ENCODE measurements at regions not wholly inside any gene's neighbourhood (a gene's known extent, or its start where the extent isn't known, plus 50 kb on each side); places are given as distances from the start of the nearest gene placed in this dataset.

DNA sequence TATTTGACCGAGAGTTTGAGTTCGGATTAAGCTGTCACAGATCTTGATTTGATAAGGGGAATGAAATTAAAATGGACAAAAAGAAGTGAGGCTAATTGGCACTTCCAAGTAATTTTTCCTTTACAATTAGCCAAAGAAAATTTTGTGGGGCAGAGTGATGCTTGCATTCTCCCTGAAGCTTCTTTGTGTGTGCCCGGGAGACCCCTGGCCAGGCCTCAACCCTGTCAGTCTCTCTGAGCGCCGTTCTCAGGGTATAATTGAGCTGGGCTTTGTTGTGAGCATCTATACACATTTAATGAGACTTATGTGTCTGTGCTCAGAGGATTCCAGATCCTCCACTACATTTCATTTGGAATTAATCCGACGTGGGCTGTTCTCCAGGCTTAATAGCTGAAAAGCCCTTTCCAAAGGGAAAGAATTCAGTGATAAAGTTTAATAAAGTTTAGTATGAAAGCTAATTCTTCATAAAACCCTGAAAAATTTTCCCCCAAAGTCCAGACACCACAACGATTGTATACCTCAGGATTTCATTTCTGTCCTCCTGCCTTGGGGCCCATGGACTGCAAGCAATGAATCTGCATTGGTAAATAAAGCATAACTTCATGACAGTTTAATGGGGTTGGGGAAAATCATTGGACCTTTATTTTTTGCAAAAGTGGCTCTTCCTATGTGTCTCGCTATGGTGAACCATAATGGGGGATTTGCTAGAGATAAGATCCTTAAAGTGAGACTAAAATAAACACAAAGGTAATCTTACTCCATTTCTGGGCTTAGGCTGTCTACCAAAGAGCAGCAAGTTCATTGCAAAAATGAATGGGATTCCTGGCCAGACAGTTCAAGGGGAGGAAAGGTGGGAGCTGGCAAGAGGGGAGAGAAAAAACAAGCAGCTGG lies 292.6 kb downstream of the C12orf75 start:
- Histone ChIP-seq H2AFZ (ENCODE audit: low read length) (no peak overlapping the region), H3K27me3 (ENCODE audit: control insufficient read depth, insufficient read depth, low read length) (no peaks in the 10 kb centered on the region), H3K4me1 (ENCODE audit: control insufficient read depth, extremely low read depth, insufficient read depth, low read length) (no peaks in the 10 kb centered on the region), H3K9ac (ENCODE audit: insufficient read depth, low read length) (no peak overlapping the region), H3K4me2 (ENCODE audit: extremely low read depth, insufficient read depth, low read length) (no peak overlapping the region), H3K27ac (ENCODE audit: insufficient read depth, low read length) (no peak overlapping the region), H3K4me3 (replicated peaks in 1 of 4; ENCODE audit: control extremely low read depth in 1 of 4, insufficient read depth in 1 of 4, low read depth in 3 of 4, low read length in 4 of 4) (no peak overlapping the region), H4K20me1 (ENCODE audit: control insufficient read depth, extremely low read depth, insufficient read depth, low read length) (no peaks in the 10 kb centered on the region), H3K9me3 (ENCODE audit: control insufficient read depth, insufficient read depth, low read depth, low read length) (no peaks in the 10 kb centered on the region), H3K36me3 (ENCODE audit: control insufficient read depth, insufficient read depth, low read length) (no peaks in the 10 kb centered on the region), H3K79me2 (ENCODE audit: control insufficient read depth, insufficient read depth, low read length) (no peaks in the 10 kb centered on the region)
- no peak for DNase-seq (ENCODE audit: low read depth in 2 of 2)
- TF ChIP-seq EZH2 (IDR thresholded peaks at IDR 0.05; ENCODE audit: low read length, missing control alignments), result no peak
- TF ChIP-seq, protein P1, sequence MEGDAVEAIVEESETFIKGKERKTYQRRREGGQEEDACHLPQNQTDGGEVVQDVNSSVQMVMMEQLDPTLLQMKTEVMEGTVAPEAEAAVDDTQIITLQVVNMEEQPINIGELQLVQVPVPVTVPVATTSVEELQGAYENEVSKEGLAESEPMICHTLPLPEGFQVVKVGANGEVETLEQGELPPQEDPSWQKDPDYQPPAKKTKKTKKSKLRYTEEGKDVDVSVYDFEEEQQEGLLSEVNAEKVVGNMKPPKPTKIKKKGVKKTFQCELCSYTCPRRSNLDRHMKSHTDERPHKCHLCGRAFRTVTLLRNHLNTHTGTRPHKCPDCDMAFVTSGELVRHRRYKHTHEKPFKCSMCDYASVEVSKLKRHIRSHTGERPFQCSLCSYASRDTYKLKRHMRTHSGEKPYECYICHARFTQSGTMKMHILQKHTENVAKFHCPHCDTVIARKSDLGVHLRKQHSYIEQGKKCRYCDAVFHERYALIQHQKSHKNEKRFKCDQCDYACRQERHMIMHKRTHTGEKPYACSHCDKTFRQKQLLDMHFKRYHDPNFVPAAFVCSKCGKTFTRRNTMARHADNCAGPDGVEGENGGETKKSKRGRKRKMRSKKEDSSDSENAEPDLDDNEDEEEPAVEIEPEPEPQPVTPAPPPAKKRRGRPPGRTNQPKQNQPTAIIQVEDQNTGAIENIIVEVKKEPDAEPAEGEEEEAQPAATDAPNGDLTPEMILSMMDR (conservative IDR thresholded peaks at IDR 0.05 in 1 of 2, IDR thresholded peaks at IDR 0.05 in 1 of 2; ENCODE audit: low read depth in 1 of 2, low read length in 2 of 2), result no peak

DNA sequence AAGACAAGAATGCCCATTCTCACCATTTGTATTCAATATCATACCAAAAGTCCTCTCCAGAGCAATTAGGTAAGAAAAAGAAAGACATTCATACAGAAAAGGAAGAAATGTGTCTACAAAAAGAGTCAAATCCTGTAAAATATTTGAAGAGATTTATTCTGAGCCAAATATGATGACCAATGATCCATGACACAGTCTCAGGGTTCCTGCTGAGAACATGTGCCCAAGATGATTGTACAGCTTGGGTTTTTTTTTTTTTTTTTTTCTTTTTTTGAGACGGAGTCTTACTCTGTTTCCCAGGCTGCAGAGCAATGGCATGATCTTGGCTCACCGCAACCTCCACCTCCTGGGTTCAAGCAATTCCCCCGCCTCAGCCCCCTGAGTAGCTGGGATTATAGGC lies 296.2 kb downstream of the C12orf75 start:
- Histone ChIP-seq H3K36me3 (ENCODE audit: control insufficient read depth, insufficient read depth, low read length) (no peaks in the 10 kb centered on the region), H3K27me3 (ENCODE audit: control insufficient read depth, insufficient read depth, low read length) (no peaks in the 10 kb centered on the region), H3K9me3 (ENCODE audit: control insufficient read depth, insufficient read depth, low read depth, low read length) (no peaks in the 10 kb centered on the region), H3K4me2 (ENCODE audit: extremely low read depth, insufficient read depth, low read length) (no peak overlapping the region), H2AFZ (ENCODE audit: low read length) (no peak overlapping the region), H3K27ac (ENCODE audit: insufficient read depth, low read length) (no peak overlapping the region), H3K79me2 (ENCODE audit: control insufficient read depth, insufficient read depth, low read length) (no peaks in the 10 kb centered on the region), H3K9ac (ENCODE audit: insufficient read depth, low read length) (no peak overlapping the region), H3K4me3 (replicated peaks in 1 of 4; ENCODE audit: control extremely low read depth in 1 of 4, insufficient read depth in 1 of 4, low read depth in 3 of 4, low read length in 4 of 4) (no peak overlapping the region), H3K4me1 (ENCODE audit: control insufficient read depth, extremely low read depth, insufficient read depth, low read length) (no peaks in the 10 kb centered on the region), H4K20me1 (ENCODE audit: control insufficient read depth, extremely low read depth, insufficient read depth, low read length) (no peaks in the 10 kb centered on the region)
- no peak for TF ChIP-seq EZH2 (IDR thresholded peaks at IDR 0.05; ENCODE audit: low read length, missing control alignments)
- TF ChIP-seq, protein P1 (conservative IDR thresholded peaks at IDR 0.05 in 1 of 2, IDR thresholded peaks at IDR 0.05 in 1 of 2; ENCODE audit: low read depth in 1 of 2, low read length in 2 of 2), result no peak
- DNase-seq (ENCODE audit: low read depth in 2 of 2), result no peak

DNA sequence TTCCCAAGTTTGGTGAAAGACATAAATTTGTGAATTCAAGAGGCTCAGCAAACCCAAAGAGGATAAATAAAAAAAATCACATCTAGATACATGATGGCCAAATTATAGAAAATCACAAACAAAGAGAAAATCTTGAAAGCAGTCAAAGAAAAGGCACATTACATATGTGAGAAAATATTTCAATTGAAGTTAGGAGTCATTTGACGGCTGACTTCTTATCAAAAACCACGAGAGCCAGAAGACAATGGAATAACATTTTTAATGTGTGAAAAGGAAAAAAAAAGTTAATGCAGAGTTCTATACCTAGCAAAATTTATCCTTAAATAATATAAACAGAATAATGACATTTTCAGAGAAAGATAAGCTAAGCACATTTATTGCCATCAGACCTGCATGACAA lies 307.0 kb downstream of the C12orf75 start:
- no peak for DNase-seq (ENCODE audit: low read depth in 2 of 2)
- no peaks in the 10 kb centered on the region for H3K9me3 ChIP-seq (ENCODE audit: control insufficient read depth, insufficient read depth, low read depth, low read length)
- H3K79me2 ChIP-seq (ENCODE audit: control insufficient read depth, insufficient read depth, low read length), result no peaks in the 10 kb centered on the region

More for the DNA sequence above, 307.0 kb downstream of the C12orf75 start:
- Histone ChIP-seq H3K36me3 (ENCODE audit: control insufficient read depth, insufficient read depth, low read length) (no peaks in the 10 kb centered on the region), H2AFZ (ENCODE audit: low read length) (no peak overlapping the region), H3K4me1 (ENCODE audit: control insufficient read depth, extremely low read depth, insufficient read depth, low read length) (no peaks in the 10 kb centered on the region), H3K27ac (ENCODE audit: insufficient read depth, low read length) (no peak overlapping the region), H3K9ac (ENCODE audit: insufficient read depth, low read length) (no peak overlapping the region), H4K20me1 (ENCODE audit: control insufficient read depth, extremely low read depth, insufficient read depth, low read length) (no peaks in the 10 kb centered on the region), H3K4me3 (replicated peaks in 1 of 4; ENCODE audit: control extremely low read depth in 1 of 4, insufficient read depth in 1 of 4, low read depth in 3 of 4, low read length in 4 of 4) (no peak overlapping the region), H3K4me2 (ENCODE audit: extremely low read depth, insufficient read depth, low read length) (no peak overlapping the region), H3K27me3 (ENCODE audit: control insufficient read depth, insufficient read depth, low read length) (no peaks in the 10 kb centered on the region)
- no peak for TF ChIP-seq EZH2 (IDR thresholded peaks at IDR 0.05; ENCODE audit: low read length, missing control alignments)
- TF ChIP-seq, protein P1 (conservative IDR thresholded peaks at IDR 0.05 in 1 of 2, IDR thresholded peaks at IDR 0.05 in 1 of 2; ENCODE audit: low read depth in 1 of 2, low read length in 2 of 2), result no peak

Data from fibroblast of lung (primary cell).